Transverse colon (tissue), 3 donors: ENCODE measurements at regions not wholly inside any gene's neighbourhood (a gene's known extent, or its start where the extent isn't known, plus 50 kb on each side); places are given as distances from the start of the nearest gene placed in this dataset.

Source experiments
- POLR2A ChIP-seq: fragments of 450-650 bp; IDR thresholded peaks from one replicate; pipeline ENCODE4 v1.6.1; 2016; ENCODE audit warnings: antibody characterized with exemption, mild to moderate bottlenecking, moderate library complexity
- TF ChIP-seq, protein P1 (sequence below), 5 experiments: fragments of 200-600 bp in 3 of 5; fragments of 450-650 bp in 2 of 5; sonication (generic) in 3 of 5; IDR thresholded peaks; 1 replicate in 2 of 5; 2 replicates in 3 of 5; pipeline ENCODE4 v1.5.1; 2016 to 2017; ENCODE audit warnings: antibody characterized with exemption in 5 of 5, inconsistent platforms in 3 of 5, mild to moderate bottlenecking in 2 of 5, moderate library complexity in 1 of 5

DNA sequence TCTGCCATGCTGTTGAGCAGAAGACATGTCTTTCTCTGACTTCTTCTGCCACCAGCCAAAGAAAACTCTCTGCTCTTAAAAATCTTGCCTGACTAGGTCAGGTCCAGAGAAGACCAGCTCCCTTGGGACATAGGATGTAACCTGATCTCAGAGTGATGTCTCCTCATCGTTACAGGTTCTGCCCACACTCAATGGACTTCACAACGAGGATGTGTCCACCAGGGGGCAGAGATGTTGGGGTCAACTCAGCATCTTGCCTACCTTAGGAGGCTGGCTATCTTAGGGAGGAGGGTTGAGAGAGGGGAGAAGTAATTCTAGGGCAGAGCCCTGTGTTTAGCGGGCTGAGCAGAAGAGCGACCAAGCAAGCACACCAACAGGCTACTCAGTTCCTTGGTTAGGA is 207.6 kb upstream of the CDH4 start:
- TF ChIP-seq, protein P1, sequence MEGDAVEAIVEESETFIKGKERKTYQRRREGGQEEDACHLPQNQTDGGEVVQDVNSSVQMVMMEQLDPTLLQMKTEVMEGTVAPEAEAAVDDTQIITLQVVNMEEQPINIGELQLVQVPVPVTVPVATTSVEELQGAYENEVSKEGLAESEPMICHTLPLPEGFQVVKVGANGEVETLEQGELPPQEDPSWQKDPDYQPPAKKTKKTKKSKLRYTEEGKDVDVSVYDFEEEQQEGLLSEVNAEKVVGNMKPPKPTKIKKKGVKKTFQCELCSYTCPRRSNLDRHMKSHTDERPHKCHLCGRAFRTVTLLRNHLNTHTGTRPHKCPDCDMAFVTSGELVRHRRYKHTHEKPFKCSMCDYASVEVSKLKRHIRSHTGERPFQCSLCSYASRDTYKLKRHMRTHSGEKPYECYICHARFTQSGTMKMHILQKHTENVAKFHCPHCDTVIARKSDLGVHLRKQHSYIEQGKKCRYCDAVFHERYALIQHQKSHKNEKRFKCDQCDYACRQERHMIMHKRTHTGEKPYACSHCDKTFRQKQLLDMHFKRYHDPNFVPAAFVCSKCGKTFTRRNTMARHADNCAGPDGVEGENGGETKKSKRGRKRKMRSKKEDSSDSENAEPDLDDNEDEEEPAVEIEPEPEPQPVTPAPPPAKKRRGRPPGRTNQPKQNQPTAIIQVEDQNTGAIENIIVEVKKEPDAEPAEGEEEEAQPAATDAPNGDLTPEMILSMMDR (IDR thresholded peaks at IDR 0.05), result no peak
- TF ChIP-seq POLR2A, result no peak
